ENCODE measurements at regions not wholly inside any gene's neighbourhood (a gene's known extent, or its start where the extent isn't known, plus 50 kb on each side); places are given as distances from the start of the nearest gene placed in this dataset.

DNA sequence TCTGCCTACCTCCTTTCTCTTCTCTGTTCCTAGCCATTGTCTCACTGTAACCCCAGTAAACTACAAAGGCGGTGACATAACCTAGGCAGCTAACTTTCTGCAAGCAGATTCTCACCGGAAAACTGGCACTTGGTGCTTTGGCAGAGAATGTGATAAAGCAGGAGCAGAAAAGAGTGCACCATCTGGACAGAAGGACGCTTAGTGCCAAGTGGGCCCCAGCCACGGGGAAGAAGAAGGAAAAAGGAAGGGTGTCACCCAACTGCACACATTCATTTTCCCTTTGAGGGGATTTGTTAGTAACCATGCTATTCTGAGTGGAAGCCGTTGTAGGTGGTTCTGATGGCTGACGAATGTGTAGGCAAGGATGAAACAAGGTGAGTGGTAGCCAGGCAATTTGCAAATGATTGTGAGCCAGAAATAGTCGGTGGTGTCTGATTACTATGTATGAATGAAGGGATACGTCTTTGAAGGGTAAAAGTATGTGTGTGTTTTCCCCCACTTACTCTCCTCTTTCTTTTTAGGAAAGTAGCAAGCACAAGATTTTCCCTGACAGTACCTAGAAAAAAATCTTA, 148.3 kb upstream of the STXBP5 start:
- H3K4me2 ChIP-seq (ENCODE audit: low read length): no peak overlapping the region
- 0 out of 2 replicates have a peak, but pooled peaks cover 4% of the 10 kb centered on the region for H3K4me1 ChIP-seq (ENCODE audit: insufficient read depth, low read length)
- no peaks in the 10 kb centered on the region for H3K79me2 ChIP-seq (ENCODE audit: low read length)
- no peak overlapping the region for H3K9ac ChIP-seq (ENCODE audit: low read length)
- intact Hi-C loops (cut with micrococcal nuclease): no loop called here
- no peak overlapping the region for H3K27ac ChIP-seq (ENCODE audit: low read length)
- no peaks in the 10 kb centered on the region for H3K9me2 ChIP-seq (replicated peaks; ENCODE audit: low read length)
- BruUV-seq (replicated peaks): no TSS peak
- H3K9me3 ChIP-seq (ENCODE audit: low read length): no peaks in the 10 kb centered on the region
- no peak for ATAC-seq
- H3K4me3 ChIP-seq (ENCODE audit: low read length): no peak overlapping the region
- ChIA-PET CTCF (no interaction called here), POLR2A (ENCODE audit: unreplicated experiment) (no interaction called here)
- H3K36me3 ChIP-seq (ENCODE audit: low read depth, low read length): no peaks in the 10 kb centered on the region
- H2AFZ ChIP-seq (ENCODE audit: low read length): no peak overlapping the region
- no peaks in the 10 kb centered on the region for H3K27me3 ChIP-seq (ENCODE audit: low read length)
- no peak for DNase-seq
- H3F3A ChIP-seq (ENCODE audit: low read length, unreplicated experiment): no peaks in the 10 kb centered on the region
- TF ChIP-seq CTCF (conservative IDR thresholded peaks at IDR 0.05; ENCODE audit: low read depth, low read length) (no peak), EZH2 (IDR thresholded peaks at IDR 0.05; ENCODE audit: low read length, unreplicated experiment) (no peak), EZH2phosphoT487 (IDR thresholded peaks at IDR 0.05; ENCODE audit: borderline replicate concordance, low read length) (no peak)
- no peaks in the 10 kb centered on the region for H4K20me1 ChIP-seq (ENCODE audit: low read length)

- no peak for ATAC-seq
- no TSS peak for BruUV-seq (replicated peaks)
- POLR2A ChIA-PET (ENCODE audit: unreplicated experiment): no interaction called here
- Histone ChIP-seq H3K27ac (ENCODE audit: low read length) (no peak overlapping the region), H3K4me3 (ENCODE audit: low read length) (no peak overlapping the region), H3K27me3 (ENCODE audit: low read length) (no peaks in the 10 kb centered on the region), H3K9ac (ENCODE audit: low read length) (no peak overlapping the region), H2AFZ (ENCODE audit: low read length) (no peak overlapping the region), H3K4me1 (ENCODE audit: insufficient read depth, low read length) (0 out of 2 replicates have a peak, but pooled peaks cover 4% of the 10 kb centered on the region), H3K36me3 (ENCODE audit: low read depth, low read length) (no peaks in the 10 kb centered on the region), H3K4me2 (ENCODE audit: low read length) (no peak overlapping the region), H3K79me2 (ENCODE audit: low read length) (no peaks in the 10 kb centered on the region), H4K20me1 (ENCODE audit: low read length) (no peaks in the 10 kb centered on the region), H3K9me3 (ENCODE audit: low read length) (no peaks in the 10 kb centered on the region), H3K9me2 (replicated peaks; ENCODE audit: low read length) (no peaks in the 10 kb centered on the region), H3F3A (ENCODE audit: low read length, unreplicated experiment) (no peaks in the 10 kb centered on the region)
- DNase-seq: no peak
- intact Hi-C loops (cut with micrococcal nuclease): no loop called here
- CTCF ChIA-PET: no interaction called here
- TF ChIP-seq EZH2 (IDR thresholded peaks at IDR 0.05; ENCODE audit: low read length, unreplicated experiment) (no peak), CTCF (conservative IDR thresholded peaks at IDR 0.05; ENCODE audit: low read depth, low read length) (no peak), EZH2phosphoT487 (IDR thresholded peaks at IDR 0.05; ENCODE audit: borderline replicate concordance, low read length) (no peak)
These were observed 147.0 kb upstream of the STXBP5 start for GRCh38 chr6:147057188-147057587.

DNA sequence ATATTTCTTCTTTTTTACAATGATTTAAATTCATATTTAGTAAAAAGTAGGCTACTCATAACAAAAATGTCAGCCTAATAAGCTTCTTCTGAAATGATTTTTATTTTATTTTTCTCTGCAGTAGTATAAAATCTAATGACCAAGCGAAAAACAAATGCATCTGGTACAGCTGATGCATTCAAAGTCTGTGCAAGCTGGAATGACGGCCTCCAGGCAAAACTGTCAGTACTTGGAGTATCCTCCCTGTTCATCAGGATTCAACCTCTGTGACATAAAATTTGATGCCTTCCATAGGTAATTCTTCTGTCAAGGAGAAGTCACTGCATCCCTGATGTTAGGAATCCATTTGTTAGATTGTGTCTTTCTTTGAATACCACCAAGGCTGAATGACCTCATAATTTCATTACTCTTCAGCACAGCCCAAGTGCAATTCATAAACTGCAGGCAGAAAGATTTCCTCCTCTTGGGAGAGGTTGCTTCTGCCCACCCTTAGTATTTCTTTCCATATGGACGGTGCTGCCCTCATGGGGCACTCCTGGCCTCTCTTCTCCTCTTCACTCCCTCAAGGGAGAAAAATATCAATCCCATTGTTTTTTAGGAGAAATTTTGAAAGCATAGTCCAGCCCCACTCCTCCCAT, 146.4 kb upstream of the STXBP5 start:
- H3K4me3 ChIP-seq (ENCODE audit: low read length): no peak overlapping the region
- intact Hi-C loops (cut with micrococcal nuclease): no loop called here
- no peak overlapping the region for H3K9ac ChIP-seq (ENCODE audit: low read length)
- H3K9me2 ChIP-seq (replicated peaks; ENCODE audit: low read length): no peaks in the 10 kb centered on the region
- CTCF ChIA-PET: no interaction called here
- no peaks in the 10 kb centered on the region for H3K79me2 ChIP-seq (ENCODE audit: low read length)
- no peaks in the 10 kb centered on the region for H4K20me1 ChIP-seq (ENCODE audit: low read length)
- POLR2A ChIA-PET (ENCODE audit: unreplicated experiment): no interaction called here
- H3F3A ChIP-seq (ENCODE audit: low read length, unreplicated experiment): no peaks in the 10 kb centered on the region
- H3K4me1 ChIP-seq (ENCODE audit: insufficient read depth, low read length): 0 out of 2 replicates have a peak, but pooled peaks cover 4% of the 10 kb centered on the region
- H3K27me3 ChIP-seq (ENCODE audit: low read length): no peaks in the 10 kb centered on the region
- no peak overlapping the region for H3K27ac ChIP-seq (ENCODE audit: low read length)
- H3K36me3 ChIP-seq (ENCODE audit: low read depth, low read length): no peaks in the 10 kb centered on the region
- TF ChIP-seq CTCF (conservative IDR thresholded peaks at IDR 0.05; ENCODE audit: low read depth, low read length) (no peak), EZH2 (IDR thresholded peaks at IDR 0.05; ENCODE audit: low read length, unreplicated experiment) (no peak), EZH2phosphoT487 (IDR thresholded peaks at IDR 0.05; ENCODE audit: borderline replicate concordance, low read length) (no peak)
- no peak for DNase-seq
- no peak for ATAC-seq
- no peak overlapping the region for H3K4me2 ChIP-seq (ENCODE audit: low read length)
- H3K9me3 ChIP-seq (ENCODE audit: low read length): no peaks in the 10 kb centered on the region
- no TSS peak for BruUV-seq (replicated peaks)
- no peak overlapping the region for H2AFZ ChIP-seq (ENCODE audit: low read length)

Measured in PC-3 (cell line).